Inflammatory macrophage treated with lipopolysaccharide for 1 hour (primary cell): ENCODE measurements at regions not wholly inside any gene's neighbourhood (a gene's known extent, or its start where the extent isn't known, plus 50 kb on each side); places are given as distances from the start of the nearest gene placed in this dataset.

ENCODE experiments used
- DNase-seq, 2 donors: peaks; one replicate each; pipeline ENCODE4 v3.0.0-alpha.2; 2020 to 2022

DNA sequence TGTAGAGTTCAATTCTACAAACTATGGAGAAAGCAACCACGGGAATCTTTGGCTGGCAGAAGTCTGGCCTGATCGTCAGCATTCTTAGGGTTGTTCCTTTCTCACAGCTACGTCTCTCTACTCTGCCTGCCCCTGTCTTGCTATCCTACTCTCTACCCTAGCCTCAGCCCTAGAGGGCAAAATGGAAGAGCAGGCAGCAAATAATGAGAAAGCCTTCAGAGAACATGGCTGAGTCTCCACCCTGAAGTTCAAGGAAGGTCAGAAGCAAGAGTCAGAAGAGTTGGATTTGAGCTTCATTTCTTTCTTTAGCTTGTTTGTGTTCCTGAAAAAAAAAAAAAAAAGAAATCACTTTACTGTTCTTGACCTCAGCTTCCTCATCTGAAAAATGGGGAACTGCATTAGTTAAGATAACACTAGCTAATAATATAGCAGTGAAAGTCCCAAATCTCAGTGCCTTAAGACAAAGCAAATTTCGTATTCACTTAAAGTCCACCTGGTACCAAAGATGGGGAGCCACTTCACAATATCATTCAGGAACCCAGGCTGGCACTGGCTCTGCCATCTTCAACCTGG is 50.2 kb upstream of the CCND2 start:
- DNase-seq: peak; percentile 55 to 58

DNA sequence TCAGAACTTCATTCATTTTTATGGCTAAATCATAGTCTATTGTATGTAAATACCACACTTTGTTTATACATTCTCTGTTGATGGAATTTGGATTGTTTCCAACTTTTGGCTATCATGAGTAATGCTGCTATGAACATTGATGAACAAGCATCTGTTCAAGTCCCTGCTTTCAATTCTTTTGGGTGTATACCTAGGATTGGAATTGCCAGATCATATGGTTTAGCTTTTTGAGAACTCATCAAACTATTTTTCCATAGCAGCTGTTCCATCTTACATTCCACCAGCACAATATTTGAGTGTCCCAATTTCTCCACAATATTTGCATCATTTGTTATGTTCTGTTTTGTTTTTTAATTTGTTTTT is 52.3 kb upstream of the CCND2 start:
- no peak for DNase-seq

DNA sequence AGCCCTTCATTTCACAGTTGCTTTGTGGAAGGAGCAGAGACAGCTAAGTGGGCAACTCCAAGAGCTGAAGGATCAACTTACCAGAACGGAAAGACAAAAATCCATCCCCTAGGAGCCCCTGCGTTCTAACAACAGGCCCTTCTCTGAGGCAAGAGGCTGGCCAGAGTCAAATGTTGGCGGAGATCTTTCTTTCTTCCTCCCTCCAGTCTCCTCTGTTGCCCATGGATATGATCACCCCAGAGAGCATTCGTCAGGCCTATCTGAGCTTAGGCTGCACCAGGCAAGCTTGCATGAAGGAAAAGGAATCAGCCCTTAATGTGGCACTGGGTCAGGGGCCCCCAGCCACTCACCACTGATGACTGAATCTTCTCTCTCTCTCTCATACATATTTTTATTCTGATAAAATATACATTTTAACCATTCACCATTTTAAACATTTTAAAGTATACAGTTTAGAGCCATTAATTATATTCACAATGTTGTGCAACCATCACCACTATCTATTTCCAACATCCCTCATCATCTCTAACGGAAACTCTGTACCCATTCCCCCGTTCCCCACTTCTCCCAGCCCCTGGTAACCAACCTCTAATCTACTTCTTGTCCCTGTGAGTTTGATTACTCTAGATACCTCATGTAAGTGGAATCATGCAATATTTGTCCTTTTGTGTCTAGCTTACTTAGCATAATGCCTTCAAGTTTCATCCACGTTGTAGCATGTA is 52.9 kb upstream of the CCND2 start:
- DNase-seq: no peak

DNA sequence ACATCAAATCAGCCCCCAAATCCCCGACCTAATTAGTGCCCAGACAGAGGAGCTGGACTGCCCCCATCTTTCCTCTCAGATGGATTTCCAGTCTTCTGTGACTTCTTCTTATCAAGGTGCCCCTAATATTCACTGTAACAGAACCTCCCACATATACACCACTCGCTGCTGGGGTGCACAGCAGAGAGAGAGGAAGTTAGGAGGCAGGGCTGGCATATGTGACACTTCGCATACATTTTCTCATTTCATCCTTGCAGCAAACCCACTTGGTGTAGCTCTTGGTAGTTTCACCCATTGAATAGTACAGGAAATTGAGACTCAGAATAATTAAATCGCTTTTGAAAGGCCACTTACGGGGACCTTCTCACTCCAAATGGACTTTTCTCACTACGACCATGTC is 56.5 kb upstream of the CCND2 start:
- DNase-seq: no peak

DNA sequence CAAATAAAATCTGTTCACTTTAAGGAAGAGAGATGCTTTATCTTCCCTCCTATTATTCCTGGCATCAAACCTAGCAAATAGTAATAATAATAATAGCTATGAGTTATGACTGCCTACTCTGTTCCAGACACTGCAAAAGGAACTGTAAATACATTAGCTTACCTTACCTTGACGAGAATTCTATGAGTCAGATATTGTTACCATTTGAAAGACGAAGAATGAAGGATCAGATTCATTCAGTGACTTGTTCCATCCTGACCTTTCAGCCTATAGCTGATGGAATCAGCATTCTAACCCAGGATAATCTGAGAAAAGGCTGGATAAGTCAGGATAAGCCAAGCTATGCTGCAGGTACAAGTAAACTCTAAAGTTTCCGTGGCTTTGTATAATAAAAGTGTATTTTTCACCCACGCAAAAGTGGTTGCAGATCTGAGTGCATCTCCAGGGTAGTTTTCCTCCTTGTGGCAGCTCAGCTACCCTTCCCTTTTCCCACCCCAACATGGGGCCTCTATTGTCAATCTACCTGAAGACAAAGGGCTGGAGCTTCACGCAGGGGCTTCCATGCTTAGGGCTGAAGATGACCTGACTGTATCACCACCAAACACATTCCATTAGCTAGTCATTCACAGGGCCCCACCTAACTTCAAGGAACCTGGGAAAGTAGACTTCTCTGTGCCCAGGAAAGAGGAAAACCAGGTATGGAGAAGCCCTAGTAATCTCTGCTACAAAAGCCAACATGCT is 57.2 kb upstream of the CCND2 start:
- DNase-seq: no peak

DNA sequence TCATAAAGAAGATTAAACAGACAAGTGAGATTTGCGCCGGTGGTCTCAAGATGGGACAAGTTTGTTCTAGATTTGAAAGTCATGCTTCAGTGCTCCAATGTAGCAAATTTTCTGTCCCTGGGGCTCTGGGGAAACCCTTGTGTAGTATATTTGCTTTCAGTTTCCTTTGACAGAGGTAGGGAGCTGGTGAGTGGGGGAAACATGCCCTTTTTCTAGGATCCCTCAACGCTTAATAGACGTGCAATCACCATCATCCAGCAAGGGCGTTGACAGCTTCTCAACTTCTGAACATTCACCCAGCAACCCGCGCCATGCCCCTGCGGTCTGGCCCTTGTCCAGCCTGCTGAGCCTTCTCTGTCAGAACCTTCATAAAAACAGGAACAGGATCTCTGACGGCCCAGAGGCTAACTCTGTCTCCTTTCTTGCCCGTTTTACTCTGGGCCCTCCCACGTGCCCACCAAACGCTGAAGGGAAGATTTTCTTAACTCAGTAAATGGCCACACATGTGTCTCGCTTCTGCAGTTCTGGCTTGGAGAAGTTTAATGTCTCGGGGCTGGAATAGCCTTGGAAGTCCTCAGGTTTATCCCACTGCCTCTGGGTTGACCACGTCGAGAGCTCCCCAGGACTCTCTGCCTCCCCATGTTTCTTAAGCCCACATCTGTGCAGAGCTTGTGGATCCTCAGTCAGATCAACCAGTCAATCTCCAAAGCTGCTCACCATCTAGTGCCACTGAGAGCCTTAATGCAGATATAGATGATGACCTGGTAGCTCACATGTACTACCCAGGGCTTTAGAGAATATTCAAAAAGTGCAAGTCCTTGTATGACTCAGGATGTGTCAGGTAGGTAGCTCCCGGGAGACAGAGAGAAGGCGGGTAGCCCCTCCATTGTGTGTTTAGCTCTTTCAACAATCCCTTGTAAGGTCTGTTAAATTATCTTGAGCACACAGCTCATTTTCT is 58.1 kb upstream of the CCND2 start:
- DNase-seq: peak; percentile 80 to 89

DNA sequence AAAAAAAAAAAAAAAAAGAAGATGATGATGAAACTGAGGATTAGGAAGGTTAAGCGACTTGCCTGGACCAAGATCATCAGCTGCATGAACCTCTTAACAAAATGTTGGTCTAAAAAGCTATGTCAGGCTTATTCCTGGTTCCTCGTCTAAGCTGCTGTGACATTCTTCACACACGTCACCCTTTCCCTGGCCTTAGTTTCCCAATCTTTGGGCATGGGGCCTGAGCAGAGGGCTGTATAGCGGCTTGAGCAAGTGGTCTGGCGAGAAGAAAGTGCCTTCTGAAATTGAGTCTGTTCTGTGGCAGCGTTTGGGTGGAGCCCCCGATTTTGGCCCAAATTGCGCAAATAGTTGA is 58.7 kb upstream of the CCND2 start:
- DNase-seq: peak; percentile 24 to 42

DNA sequence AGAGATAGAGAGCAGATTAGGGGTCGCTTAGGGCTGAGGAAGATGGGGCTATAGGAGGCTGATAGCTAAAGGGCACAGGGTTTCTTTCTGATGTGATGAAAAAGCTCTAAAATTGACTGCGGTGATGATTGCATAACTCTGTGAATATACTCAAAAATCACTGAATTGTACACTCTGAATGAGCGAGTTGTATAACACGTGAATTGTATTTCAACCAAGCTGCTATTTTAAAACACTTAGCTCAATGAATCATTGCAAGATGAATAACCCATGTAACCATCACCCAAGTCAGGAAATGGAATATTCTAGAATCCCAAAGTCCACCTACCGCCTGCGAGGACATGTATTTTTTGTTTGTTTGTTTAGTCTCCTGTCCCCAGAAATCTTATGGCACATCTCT is 60.1 kb upstream of the CCND2 start:
- DNase-seq: peak in 1 of 2 donors; percentile 56

DNA sequence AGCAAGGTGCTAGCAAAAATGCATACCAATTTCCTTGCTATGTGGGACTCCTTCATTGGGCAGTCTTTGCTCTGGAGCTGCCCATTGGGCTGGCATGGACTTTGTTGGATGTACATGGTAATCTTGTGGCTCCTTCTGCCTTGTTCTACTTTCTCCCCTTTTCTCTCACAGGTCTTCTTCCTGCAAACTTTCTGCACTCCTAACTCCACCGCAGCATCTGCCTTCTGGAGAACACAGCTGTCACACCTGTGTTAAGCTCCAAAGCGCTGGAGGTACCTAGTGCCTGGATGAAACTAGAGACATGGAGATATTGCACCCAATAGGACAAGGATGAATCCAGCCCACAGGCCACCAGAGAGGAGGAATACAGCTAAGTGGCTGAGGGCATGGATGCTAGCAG is 60.7 kb upstream of the CCND2 start:
- no peak for DNase-seq

DNA sequence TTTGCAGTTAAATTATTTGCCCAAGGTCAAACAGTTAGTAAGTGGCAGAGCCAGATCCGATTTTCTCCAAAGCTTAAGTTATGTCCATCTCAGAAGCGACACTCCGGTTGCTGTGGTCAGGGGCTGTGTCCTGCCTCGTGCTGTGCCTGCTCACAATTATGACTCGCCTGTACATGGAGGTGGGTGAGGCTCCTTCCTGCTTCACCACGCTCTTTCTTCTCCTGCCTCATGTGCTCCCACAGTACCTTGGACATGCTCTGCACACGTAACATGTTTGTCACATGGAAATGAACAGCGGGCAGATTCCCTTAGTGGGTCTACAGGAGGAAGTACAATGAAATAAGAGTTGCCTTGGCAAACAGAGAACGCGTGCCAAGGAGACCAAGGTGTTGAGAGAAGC is 62.2 kb upstream of the CCND2 start:
- no peak for DNase-seq

DNA sequence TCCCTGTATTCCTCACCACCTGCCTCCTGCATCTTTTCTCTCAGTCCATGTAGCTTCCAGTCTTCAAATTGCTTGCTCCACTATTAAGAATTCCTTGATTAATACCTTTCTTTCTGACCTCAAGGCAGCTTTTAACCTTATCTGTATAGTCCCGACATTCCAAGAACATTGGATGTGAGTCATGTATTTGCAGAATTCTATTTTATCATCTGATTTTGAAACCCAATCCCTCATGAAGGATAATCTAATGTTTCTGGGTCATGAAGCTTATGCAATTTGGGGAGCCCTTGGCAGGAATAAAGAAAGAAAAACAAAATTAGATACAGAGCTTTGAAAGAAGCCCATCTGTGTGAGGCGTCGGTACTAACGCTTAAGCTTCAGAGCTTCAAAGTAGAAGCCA is 63.4 kb upstream of the CCND2 start:
- no peak for DNase-seq

DNA sequence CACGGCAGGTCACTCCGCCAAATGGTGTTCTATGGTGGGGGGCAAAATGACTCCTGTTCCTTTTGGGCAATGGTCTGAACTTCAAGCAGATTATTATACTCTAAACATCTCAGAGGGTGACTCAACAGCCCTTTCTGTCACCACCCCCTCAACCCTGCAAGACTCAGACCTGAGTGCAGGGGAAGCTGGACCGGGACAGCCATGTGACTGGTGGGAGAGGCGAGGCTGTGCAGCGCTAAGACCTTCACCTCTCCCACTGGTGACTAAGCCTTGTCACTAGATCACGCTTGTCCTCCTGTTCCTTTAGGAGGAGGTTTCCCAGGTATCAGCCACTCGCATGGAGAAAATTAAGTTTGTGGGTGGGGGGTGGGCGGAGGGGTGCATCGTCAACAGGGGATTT is 67.1 kb upstream of the CCND2 start:
- peak in 1 of 2 donors; percentile 43 for DNase-seq

DNA sequence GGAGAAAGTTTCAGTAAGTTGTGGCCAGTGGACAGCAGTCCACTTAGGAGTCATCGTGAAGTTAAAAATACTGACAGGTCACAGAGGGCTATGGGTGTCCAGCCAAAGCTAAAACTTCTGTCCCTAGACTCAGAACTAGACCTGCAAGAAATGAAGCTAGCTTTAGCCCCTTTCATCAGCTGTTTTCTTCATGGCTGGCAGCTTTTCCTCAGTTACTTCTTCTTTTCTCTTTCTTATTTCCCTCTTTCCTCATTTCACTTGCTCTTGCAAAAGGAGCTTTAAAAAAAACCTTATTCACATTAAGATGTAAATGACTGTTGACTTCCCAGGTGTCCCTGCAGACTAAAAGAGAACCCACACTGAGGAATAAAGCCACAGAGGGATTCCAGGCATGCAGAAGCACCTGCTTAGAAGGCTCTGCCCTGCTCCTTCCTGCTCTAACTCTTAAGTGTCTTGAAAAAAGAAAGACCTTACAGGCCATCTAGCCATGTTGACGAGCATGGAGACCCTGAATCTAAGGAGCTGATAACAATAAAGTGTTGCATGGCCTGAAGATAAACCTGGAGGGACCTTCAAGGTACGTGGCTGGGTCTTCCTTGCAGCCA is 69.7 kb upstream of the CCND2 start:
- DNase-seq: peak; percentile 49 to 63

DNA sequence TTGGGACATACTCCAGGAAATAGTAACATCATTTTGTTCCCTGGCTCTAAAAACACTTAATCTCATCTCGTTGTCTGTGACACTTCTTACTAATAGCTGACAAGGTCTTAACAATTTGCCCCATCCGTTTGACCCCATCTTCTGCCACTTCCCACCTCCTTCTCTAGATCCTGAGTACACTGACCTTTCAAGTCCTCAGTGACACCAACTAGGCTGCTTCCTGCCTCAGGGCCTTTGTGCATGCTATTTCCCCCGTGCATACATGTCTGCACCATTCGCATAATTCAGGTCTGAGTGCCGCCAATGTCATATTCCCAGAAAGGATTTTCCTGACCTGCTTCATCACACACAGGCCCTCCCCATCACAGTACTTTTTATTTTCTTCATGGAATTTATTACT is 70.6 kb upstream of the CCND2 start:
- DNase-seq: no peak

DNA sequence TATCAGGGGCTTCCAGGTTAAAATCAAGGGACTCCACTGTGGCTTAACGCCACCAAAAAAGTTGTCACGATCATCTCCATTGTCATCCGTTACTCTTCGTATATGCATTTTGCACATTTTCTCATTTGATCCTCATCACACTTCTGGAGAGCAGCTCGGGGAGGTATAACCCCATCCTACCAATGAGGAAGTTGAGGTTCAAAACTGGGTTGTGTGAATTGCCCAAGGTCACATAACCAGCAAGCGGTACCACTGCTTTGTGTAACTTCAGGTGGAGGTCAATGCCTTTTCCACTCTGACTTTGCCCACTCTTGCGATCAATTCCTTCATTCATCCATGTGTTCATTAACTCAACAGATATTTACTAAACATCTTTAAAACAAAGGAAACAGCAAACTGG is 71.1 kb upstream of the CCND2 start:
- no peak for DNase-seq

DNA sequence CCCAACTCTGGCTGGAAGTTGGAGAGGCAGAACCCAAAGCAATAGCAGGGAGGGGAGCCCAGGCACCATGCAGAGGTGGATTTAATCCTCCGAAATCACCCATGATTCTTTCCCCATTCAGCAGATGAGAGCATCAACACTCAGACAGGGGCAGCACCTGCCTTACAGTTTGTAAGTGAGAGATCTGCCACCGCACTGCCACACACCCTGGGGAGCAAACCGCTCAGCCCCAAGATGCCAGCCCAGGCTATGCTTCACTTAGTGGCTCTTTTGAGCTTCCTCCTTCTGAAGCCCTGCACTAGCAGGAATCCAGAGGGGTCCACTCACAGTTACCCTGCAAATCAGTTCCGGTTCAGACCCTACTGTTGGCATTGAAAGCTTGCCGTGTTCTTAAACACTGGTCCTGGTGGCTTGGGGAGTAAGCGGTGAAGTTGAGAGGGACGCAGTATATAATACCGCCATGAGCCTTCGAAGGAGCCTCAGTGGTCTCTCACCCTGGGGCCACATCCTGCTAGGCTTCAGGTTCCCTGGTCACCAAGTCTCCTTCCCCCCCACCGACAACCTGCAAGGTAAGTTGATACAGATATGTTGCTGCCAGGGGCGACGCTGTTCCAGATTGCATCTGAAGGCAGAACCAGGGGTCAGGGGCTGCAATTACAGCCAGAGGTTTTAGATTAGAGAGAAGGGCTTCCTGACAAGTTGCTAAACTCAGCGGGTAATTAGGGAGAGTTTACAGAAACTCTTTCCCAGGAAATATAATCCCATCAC is 72.0 kb upstream of the CCND2 start:
- no peak for DNase-seq

DNA sequence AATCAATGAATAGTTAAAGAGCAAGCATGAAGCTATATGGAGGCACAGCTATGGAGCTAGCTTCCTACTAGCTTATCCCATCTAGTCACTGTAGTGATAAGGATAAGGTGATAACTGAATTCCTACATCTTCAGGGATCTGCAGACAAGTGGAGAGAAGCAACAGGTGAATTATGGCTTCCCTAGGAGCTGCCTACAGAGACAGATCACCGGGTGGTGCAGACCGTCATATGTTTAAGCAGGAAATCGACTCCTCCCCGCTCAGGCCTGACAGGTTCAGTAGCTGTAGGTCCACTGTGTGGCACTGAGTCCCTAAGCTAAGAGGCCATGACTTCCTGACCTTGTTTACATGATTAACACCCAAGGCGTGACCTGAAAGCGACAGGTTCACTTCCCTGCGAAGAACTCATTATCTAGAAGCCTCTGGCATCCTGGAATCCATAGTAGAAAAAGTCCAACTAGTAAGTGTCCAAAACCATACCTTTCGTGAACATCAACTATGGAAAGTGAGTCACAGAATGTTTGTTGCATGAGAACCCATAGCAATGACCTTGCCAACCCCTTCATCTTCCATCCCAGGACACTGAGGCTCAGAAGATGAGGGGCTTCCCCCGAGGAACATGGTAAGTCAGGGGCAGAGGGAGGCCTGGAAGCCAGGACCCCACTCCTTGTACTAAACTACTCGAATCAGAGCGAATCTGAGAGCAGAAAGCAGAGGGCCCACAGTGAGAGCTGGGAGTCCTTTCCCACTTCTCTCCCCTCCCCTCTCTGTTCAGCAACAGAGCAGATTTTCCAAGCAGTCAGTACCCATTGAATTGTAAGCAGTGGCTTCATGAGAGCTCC is 75.4 kb upstream of the CCND2 start:
- no peak for DNase-seq

DNA sequence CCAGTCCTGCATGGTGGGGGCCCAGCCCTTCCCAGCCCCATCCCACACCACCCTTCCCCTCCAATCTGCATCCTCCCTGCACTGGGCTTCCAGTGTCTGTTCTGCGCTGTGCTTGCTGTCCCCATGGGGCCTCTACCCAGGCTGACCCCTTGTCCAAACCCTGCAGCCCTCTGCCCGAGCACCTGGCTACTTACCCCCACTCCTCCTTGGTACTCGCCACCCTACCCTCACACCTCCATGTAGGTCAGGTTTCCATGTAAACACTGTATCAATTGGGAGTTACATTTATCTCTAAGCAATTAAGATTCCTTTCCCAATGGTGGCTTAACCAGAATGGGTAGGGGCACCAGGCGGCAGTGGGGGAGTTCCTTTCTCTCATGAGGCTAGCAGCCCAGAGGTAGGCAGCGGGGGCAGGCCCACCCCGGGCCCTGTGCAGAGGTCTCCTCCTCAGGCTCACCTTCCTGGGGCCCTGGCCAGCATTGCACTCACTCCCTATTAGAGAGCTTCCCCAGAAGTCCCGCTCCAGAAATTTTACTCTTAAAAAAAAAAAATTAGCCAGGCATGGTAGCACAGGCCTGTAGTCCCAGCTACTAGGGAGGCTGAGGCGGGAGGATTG is 76.6 kb upstream of the CCND2 start:
- no peak for DNase-seq

DNA sequence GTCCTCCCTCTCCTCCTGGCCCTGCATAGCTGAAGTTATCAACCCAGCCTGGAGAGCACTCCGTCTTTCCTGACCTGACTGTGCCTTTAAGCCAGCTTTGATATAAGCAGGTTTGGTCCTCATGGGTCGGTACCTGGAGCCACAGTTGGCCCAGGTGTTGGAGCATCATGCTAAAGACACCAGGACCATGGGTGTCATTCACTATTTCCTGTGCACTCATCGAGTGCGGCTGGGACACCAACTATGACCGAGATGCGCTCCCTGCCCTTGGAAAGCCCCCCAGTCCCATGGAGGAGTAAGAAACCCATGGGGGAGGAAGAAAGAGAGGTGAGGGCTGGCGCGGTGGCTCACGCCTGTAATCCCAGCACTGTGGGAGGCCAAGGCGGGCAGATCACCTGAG is 78.9 kb upstream of the CCND2 start:
- no peak for DNase-seq

DNA sequence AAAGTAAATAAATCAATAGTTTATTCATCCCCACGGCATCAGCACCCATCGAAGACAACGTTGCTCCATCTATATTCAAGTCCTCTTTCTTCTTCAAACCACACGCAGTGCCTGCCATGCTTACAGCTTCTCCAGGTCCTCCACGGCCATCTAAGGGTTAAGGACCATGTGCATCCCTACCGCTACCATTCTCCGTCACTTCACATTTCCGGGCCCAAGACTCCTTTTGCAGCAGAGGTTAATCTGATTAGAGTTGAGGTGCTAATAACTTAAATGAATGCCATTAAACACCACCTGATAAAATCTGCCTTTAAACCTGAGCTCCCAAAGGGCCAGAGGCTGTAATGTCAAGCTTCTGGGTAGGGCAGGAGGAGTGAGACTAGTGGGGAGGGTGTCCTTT is 79.7 kb upstream of the CCND2 start:
- no peak for DNase-seq

DNA sequence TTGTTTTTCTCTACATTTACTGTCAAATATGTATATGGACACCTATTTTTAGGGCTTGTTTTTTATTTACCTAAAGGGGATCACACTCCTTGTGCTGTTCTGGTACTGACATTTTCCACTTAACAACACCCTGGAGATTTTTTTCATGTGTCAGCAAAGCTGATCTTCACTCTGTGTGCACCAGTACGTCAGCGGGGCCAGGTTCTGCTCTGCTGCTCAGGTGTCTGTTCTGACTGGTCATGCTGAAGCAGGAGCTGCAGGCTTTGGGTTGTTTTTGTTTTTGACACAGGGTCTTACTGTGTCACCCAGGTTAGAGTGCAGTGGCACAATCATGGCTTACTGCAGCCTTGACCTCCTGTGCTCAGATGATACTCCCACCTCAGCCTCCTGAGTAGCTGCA is 81.9 kb upstream of the CCND2 start:
- DNase-seq: no peak
